ENCODE measurements at regions not wholly inside any gene's neighbourhood (a gene's known extent, or its start where the extent isn't known, plus 50 kb on each side); places are given as distances from the start of the nearest gene placed in this dataset.

- Histone ChIP-seq H3K9ac (ENCODE audit: insufficient read depth, low read depth, low read length) (no peak overlapping the region), H2AFZ (ENCODE audit: low read length) (no peak overlapping the region), H3K9me3 (ENCODE audit: low read length) (no peaks in the 10 kb centered on the region), H3K4me2 (ENCODE audit: low read depth, low read length) (no peak overlapping the region), H3K36me3 (replicated peaks in 1 of 2; ENCODE audit: control insufficient read depth in 1 of 2, insufficient read depth in 2 of 2, low read length in 2 of 2) (no peaks in the 10 kb centered on the region), H3K27ac (ENCODE audit: extremely low read length, insufficient read depth, low read length) (no peak overlapping the region), H4K20me1 (ENCODE audit: insufficient read depth, low read length) (no peaks in the 10 kb centered on the region), H3K4me1 (ENCODE audit: insufficient read depth, low read length) (no peaks in the 10 kb centered on the region), H3K27me3 (ENCODE audit: control insufficient read depth in 1 of 2, insufficient read depth in 2 of 2, low read length in 2 of 2) (no peaks in the 10 kb centered on the region), H3K4me3 (replicated peaks in 1 of 3; ENCODE audit: insufficient read depth in 1 of 3, low read depth in 2 of 3, low read length in 3 of 3) (no peak overlapping the region), H3K79me2 (ENCODE audit: insufficient read depth, low read length) (no peaks in the 10 kb centered on the region)
- ChIA-PET CTCF (ENCODE audit: low intra/inter-chr PET ratio, low total read pairs) (no interaction called here), POLR2A (no interaction called here)
- no peak for ATAC-seq
- DNase-seq (ENCODE audit: low spot score): no peak
- no TSS peak for BruUV-seq (replicated peaks)
- intact Hi-C loops (cut with micrococcal nuclease; ENCODE audit: unreplicated experiment): no loop called here
- in situ Hi-C loops (cut with HindIII; ENCODE audit: extremely low pct_ligation_motif_present, low pct_unique_long_range_greater_than_20kb): no loop called here
- 49% methylated on average over 3 of the region's 3 CpGs for WGBS (ENCODE audit: low lambda C conversion rate)
- no peak for FAIRE-seq
- TF ChIP-seq ARID2 (CRISPR knock-in tag; IDR thresholded peaks at IDR 0.05; ENCODE audit: borderline replicate concordance): no peak
- TF ChIP-seq FOXC1 (CRISPR knock-in tag; IDR thresholded peaks at IDR 0.05; ENCODE audit: borderline replicate concordance): no peak
- TF ChIP-seq RARA (CRISPR knock-in tag; IDR thresholded peaks at IDR 0.05): no peak
- TF ChIP-seq HOXA9 (CRISPR knock-in tag; IDR thresholded peaks at IDR 0.05; ENCODE audit: borderline replicate concordance): no peak
- TF ChIP-seq, protein P1, sequence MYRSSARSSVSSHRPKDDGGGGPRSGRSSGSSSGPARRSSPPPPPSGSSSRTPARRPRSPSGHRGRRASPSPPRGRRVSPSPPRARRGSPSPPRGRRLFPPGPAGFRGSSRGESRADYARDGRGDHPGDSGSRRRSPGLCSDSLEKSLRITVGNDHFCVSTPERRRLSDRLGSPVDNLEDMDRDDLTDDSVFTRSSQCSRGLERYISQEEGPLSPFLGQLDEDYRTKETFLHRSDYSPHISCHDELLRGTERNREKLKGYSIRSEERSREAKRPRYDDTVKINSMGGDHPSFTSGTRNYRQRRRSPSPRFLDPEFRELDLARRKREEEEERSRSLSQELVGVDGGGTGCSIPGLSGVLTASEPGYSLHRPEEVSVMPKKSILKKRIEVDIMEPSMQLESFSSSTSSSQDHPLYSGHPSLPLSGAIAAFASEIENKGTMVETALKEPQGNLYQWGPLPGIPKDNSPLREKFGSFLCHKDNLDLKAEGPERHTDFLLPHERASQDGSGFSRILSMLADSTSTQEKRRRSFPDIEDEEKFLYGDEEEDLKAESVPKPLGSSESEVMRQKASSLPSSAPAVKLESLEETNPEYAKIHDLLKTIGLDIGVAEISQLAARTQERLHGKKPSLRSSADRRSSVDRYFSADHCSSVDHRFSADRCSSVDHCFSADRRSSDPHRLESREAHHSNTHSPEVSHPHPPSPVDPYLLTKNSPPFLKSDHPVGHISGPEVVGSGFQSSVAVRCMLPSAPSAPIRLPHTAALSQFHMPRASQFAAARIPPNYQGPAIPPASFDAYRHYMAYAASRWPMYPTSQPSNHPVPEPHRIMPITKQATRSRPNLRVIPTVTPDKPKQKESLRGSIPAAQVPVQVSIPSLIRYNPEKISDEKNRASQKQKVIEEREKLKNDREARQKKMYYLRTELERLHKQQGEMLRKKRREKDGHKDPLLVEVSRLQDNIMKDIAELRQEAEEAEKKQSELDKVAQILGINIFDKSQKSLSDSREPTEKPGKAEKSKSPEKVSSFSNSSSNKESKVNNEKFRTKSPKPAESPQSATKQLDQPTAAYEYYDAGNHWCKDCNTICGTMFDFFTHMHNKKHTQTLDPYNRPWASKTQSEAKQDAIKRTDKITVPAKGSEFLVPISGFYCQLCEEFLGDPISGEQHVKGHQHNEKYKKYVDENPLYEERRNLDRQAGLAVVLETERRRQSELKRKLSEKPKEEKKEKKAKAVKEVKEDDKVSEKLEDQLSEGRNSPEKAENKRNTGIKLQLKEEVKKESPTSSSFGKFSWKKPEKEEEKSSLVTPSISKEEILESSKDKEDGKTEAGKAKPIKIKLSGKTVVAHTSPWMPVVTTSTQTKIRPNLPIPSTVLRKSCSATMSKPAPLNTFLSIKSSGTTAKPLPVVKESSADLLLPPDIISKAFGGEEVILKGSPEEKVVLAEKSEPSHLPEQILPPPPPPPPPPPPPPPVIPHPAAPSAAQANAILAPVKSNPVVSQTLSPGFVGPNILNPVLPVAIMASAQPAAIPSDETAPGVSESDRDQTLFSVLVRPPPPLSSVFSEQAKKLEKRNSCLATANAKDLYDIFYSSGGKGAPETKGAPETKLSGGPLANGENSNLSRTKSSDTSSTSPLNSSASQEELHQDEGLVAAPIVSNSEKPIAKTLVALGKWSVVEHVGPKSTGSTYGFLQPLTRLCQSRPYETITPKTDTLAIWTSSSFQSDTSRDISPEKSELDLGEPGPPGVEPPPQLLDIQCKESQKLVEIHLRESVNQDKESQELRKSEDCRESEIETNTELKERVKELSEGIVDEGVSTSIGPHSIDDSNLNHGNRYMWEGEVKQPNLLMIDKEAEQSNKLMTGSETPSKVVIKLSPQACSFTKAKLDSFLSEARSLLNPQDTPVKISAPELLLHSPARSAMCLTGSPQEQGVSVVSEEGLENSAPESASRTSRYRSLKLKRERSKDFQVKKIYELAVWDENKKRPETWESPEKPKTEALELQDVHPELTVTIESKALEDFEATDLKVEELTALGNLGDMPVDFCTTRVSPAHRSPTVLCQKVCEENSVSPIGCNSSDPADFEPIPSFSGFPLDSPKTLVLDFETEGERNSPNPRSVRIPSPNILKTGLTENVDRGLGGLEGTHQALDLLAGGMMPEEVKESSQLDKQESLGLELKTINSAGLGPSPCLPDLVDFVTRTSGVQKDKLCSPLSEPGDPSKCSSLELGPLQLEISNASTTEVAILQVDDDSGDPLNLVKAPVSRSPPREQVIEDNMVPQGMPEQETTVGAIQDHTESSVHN (CRISPR knock-in tag; IDR thresholded peaks at IDR 0.05): no peak
- no peak for TF ChIP-seq PHF20 (CRISPR knock-in tag; IDR thresholded peaks at IDR 0.05)
- TF ChIP-seq ELF4 (CRISPR knock-in tag; IDR thresholded peaks at IDR 0.05; ENCODE audit: borderline replicate concordance): no peak
- TF ChIP-seq MED13 (CRISPR knock-in tag; IDR thresholded peaks at IDR 0.05): no peak
- TF ChIP-seq HNF1B (CRISPR knock-in tag; IDR thresholded peaks at IDR 0.05): no peak
- TF ChIP-seq JDP2 (CRISPR knock-in tag; IDR thresholded peaks at IDR 0.05; ENCODE audit: borderline replicate concordance): no peak
Observed at GRCh38 chr13:44032802-44033201, 153.1 kb downstream of the LACC1 start.
